IMR-90 (cell line): ENCODE measurements at regions not wholly inside any gene's neighbourhood (a gene's known extent, or its start where the extent isn't known, plus 50 kb on each side); places are given as distances from the start of the nearest gene placed in this dataset.
"Not testable (repeated sequence)": the region's sequence is repeated elsewhere in the genome, so short reads cannot be mapped to it uniquely, and the experiment has no call there.

ENCODE experiments used
- ATAC-seq: fragments of 200-7000 bp; cut with Tn5 transposase; 2 replicates; pipeline ENCODE4 v1.9.1; 2020; ENCODE audit warnings: low read depth, mild to moderate bottlenecking, moderate library complexity
- BruUV-seq: library from RNA; stranded (reverse); fragments of 400-500 nt; replicated peaks from 2 replicates; lab custom pipeline; 2021; lab: Mats Ljungman, UMichigan
- CTCF ChIA-PET: fragments of 300-600 bp; formaldehyde crosslinking; extraction: SDS; loops from one replicate; lab custom pipeline; 2021; ENCODE audit warnings: antibody characterized with exemption; lab: Yijun Ruan, JAX
- POLR2A ChIA-PET: fragments of 300-600 bp; sonication (Branson Sonifier 250); formaldehyde crosslinking; loops from one replicate; lab custom pipeline; 2022; ENCODE audit warnings: antibody characterized with exemption; ENCODE audit not compliant: unreplicated experiment; lab: Charles Lee
- DNase-seq: peaks from one replicate; pipeline ENCODE4 v3.0.0; 2013
- H2AFZ ChIP-seq: replicated peaks from 2 replicates; pipeline ENCODE3; 2013; ENCODE audit warnings: low read length, mild to moderate bottlenecking; ENCODE audit not compliant: poor library complexity
- H2AK5ac ChIP-seq: 2 replicates; pipeline ENCODE4 v1.6.1; 2013; ENCODE audit warnings: low read depth, low read length, inconsistent platforms
- H2AK9ac ChIP-seq: replicated peaks from 2 replicates; pipeline ENCODE3; 2013; ENCODE audit warnings: mild to moderate bottlenecking, low read depth, low read length, moderate library complexity; ENCODE audit not compliant: poor library complexity
- H2BK120ac ChIP-seq: 2 replicates; pipeline ENCODE4 v1.6.1; 2013; ENCODE audit warnings: low read depth, low read length, inconsistent platforms
- H2BK15ac ChIP-seq: 3 replicates; pipeline ENCODE4 v1.6.1; 2013; ENCODE audit warnings: low read depth, low read length, inconsistent platforms
- H2BK20ac ChIP-seq: 2 replicates; pipeline ENCODE4 v1.6.1; 2013; ENCODE audit warnings: low read depth, mild to moderate bottlenecking, inconsistent platforms, low read length, moderate library complexity
- H2BK5ac ChIP-seq: 2 replicates; pipeline ENCODE4 v1.6.1; 2013; ENCODE audit warnings: mild to moderate bottlenecking, low read depth, low read length, inconsistent platforms; ENCODE audit not compliant: poor library complexity, severe bottlenecking
- H3K14ac ChIP-seq: replicated peaks from 2 replicates; pipeline ENCODE4 v1.6.1; 2013; ENCODE audit warnings: low read depth, low read length, inconsistent platforms
- H3K18ac ChIP-seq: 2 replicates; pipeline ENCODE4 v1.6.1; 2013; ENCODE audit warnings: low read depth, low read length, control low read depth
- H3K23ac ChIP-seq: 2 replicates; pipeline ENCODE4 v1.6.1; 2013; ENCODE audit warnings: low read depth, low read length, inconsistent platforms
- H3K27ac ChIP-seq: 2 replicates; pipeline ENCODE4 v1.5.1; 2013; ENCODE audit warnings: mild to moderate bottlenecking, control low read depth, low read length; ENCODE audit not compliant: insufficient read depth
- H3K27me3 ChIP-seq: 2 replicates; pipeline ENCODE4 v1.6.1; 2013; ENCODE audit warnings: low read length; ENCODE audit not compliant: control insufficient read depth, insufficient read depth
- H3K36me3 ChIP-seq: 2 replicates; pipeline ENCODE4 v1.6.1; 2013; ENCODE audit warnings: low read length, mixed read lengths; ENCODE audit not compliant: control insufficient read depth, insufficient read depth
- H3K4ac ChIP-seq: 2 replicates; pipeline ENCODE4 v1.6.1; 2013; ENCODE audit warnings: low read depth, low read length, inconsistent platforms
- H3K4me1 ChIP-seq: 2 replicates; pipeline ENCODE4 v1.6.1; 2013; ENCODE audit warnings: low read length, mixed read lengths; ENCODE audit not compliant: control insufficient read depth, insufficient read depth
- H3K4me2 ChIP-seq: 2 replicates; pipeline ENCODE4 v1.6.1; 2013; ENCODE audit warnings: low read depth, mild to moderate bottlenecking, control low read depth, low read length, moderate library complexity
- H3K4me3 ChIP-seq: 2 replicates; pipeline ENCODE4 v1.5.1; 2013; ENCODE audit warnings: low read depth, mild to moderate bottlenecking, control low read depth, low read length, moderate library complexity; ENCODE audit not compliant: insufficient read depth
- H3K56ac ChIP-seq: 2 replicates; pipeline ENCODE4 v1.6.1; 2013; ENCODE audit warnings: low read length, inconsistent platforms; ENCODE audit not compliant: insufficient read depth; ENCODE audit errors: extremely low read depth
- H3K79me1 ChIP-seq, 2 experiments: 2 replicates each; pipeline ENCODE4 v1.6.1; 2013; ENCODE audit warnings: low read length in 2 of 2, inconsistent platforms in 1 of 2, low read depth in 1 of 2
- H3K9ac ChIP-seq: 2 replicates; pipeline ENCODE4 v1.6.1; 2013; ENCODE audit warnings: low read depth, low read length, control low read depth
- H3K9me1 ChIP-seq: 2 replicates; pipeline ENCODE4 v1.6.1; 2013; ENCODE audit warnings: low read length, inconsistent platforms; ENCODE audit not compliant: insufficient read depth
- H3K9me3 ChIP-seq: 2 replicates; pipeline ENCODE4 v1.6.1; 2013; ENCODE audit warnings: low read length; ENCODE audit not compliant: control insufficient read depth, insufficient read depth
- H4K20me1 ChIP-seq: 2 replicates; pipeline ENCODE4 v1.6.1; 2013; ENCODE audit warnings: low read length, inconsistent platforms; ENCODE audit not compliant: insufficient read depth
- H4K5ac ChIP-seq: 2 replicates; pipeline ENCODE4 v1.6.1; 2013; ENCODE audit warnings: mild to moderate bottlenecking, low read depth, low read length, control low read depth
- H4K8ac ChIP-seq, 2 experiments: 2 replicates each; pipeline ENCODE4 v1.6.1; 2013; ENCODE audit warnings: low read depth in 2 of 2, low read length in 2 of 2, control low read depth in 1 of 2, inconsistent platforms in 1 of 2
- H4K91ac ChIP-seq: 2 replicates; pipeline ENCODE4 v1.6.1; 2013; ENCODE audit warnings: low read depth, low read length, inconsistent platforms; ENCODE audit not compliant: insufficient read depth
- WGBS, 2 experiments: methylation state at CpG; one replicate each; pipeline versions ENCODE4 v1.1.5 to v1.1.7; 2013; ENCODE audit warnings: missing lambda C conversion rate in 2 of 2; ENCODE audit not compliant: insufficient read length in 1 of 2; ENCODE audit errors: extremely low coverage in 2 of 2; 5-methylcytosine and 5-hydroxymethylcytosine counted together
- dilution Hi-C: fragments of 300-500 bp; cut with HindIII; formaldehyde crosslinking; loops from one replicate; pipeline ENCODE4 v1.14.3; 2018; ENCODE audit warnings: low sequenced_read_pairs; ENCODE audit not compliant: unreplicated experiment
- in situ Hi-C: fragments of 300-500 bp; cut with MboI; formaldehyde crosslinking; loops from 3 replicates; pipeline ENCODE4 v1.14.3; 2019; ENCODE audit warnings: low sequenced_read_pairs, inconsistent platforms, mixed read lengths
- intact Hi-C: fragments of 100-400 bp; cut with micrococcal nuclease; formaldehyde crosslinking; loops from 2 replicates; pipeline ENCODE4 v1.10.0; 2022

- H2AFZ ChIP-seq, H2BK120ac ChIP-seq, POLR2A ChIA-PET, H3K18ac ChIP-seq, H3K4me2 ChIP-seq, H4K91ac ChIP-seq, dilution Hi-C loops, H3K14ac ChIP-seq, H3K9ac ChIP-seq, H4K5ac ChIP-seq, H3K27ac ChIP-seq, H2AK9ac ChIP-seq, ATAC-seq, H3K56ac ChIP-seq, in situ Hi-C loops, H3K79me1 ChIP-seq, CTCF ChIA-PET, H3K9me1 ChIP-seq, H3K4me1 ChIP-seq, H3K4me3 ChIP-seq, DNase-seq, H3K23ac ChIP-seq, H3K9me3 ChIP-seq, intact Hi-C loops, H2BK20ac ChIP-seq, H3K36me3 ChIP-seq, H4K20me1 ChIP-seq, H4K8ac ChIP-seq, BruUV-seq, H2BK5ac ChIP-seq, H2AK5ac ChIP-seq, H2BK15ac ChIP-seq, H3K4ac ChIP-seq: not testable (repeated sequence)
- H3K27me3 ChIP-seq: peaks cover 11% of the 10 kb centered on the region
- no CpG with 5 or more reads among the region's 4 CpGs for WGBS, 2 experiments
Observed at GRCh38 chr15:75119312-75119711, 82.4 kb upstream of the C15orf39 start.
